Fibroblast of the aortic adventitia (primary cell): ENCODE measurements at regions not wholly inside any gene's neighbourhood (a gene's known extent, or its start where the extent isn't known, plus 50 kb on each side); places are given as distances from the start of the nearest gene placed in this dataset.

ENCODE experiments used
- DNase-seq: peaks from one replicate; pipeline ENCODE4 v3.0.0-alpha.2; 2010; ENCODE audit warnings: low read depth
- H3K4me3 ChIP-seq: 2 replicates; pipeline ENCODE4 v1.5.1; 2011; ENCODE audit warnings: low read depth, mild to moderate bottlenecking, control low read depth, low read length, moderate library complexity
- TF ChIP-seq, protein P1 (sequence below): IDR thresholded peaks from 2 replicates; pipeline ENCODE4 v1.5.1; 2011; ENCODE audit warnings: mild to moderate bottlenecking, low read length, control low read depth, inconsistent platforms; ENCODE audit not compliant: insufficient read depth

DNA sequence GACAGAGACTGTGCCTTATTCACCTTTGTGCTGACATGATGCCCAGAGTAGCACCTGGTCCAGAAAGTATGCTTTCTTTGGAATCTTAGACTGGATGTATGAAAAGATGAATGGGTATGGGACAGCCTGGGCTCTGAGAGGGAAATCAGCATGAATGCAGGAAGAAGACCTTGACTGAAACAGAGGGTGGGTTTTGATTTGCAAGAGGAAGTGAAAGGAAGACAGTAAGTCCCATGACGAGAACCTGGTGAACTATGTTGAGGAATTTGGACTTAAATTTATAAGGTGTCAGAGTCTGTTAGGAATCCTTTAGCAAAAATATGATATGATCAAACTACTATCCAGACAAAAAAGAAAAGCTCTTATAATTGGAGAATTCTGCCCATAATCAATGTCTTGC, 301.9 kb downstream of the SPRY2 start:
- H3K4me3 ChIP-seq, result no peak overlapping the region
- TF ChIP-seq, protein P1, sequence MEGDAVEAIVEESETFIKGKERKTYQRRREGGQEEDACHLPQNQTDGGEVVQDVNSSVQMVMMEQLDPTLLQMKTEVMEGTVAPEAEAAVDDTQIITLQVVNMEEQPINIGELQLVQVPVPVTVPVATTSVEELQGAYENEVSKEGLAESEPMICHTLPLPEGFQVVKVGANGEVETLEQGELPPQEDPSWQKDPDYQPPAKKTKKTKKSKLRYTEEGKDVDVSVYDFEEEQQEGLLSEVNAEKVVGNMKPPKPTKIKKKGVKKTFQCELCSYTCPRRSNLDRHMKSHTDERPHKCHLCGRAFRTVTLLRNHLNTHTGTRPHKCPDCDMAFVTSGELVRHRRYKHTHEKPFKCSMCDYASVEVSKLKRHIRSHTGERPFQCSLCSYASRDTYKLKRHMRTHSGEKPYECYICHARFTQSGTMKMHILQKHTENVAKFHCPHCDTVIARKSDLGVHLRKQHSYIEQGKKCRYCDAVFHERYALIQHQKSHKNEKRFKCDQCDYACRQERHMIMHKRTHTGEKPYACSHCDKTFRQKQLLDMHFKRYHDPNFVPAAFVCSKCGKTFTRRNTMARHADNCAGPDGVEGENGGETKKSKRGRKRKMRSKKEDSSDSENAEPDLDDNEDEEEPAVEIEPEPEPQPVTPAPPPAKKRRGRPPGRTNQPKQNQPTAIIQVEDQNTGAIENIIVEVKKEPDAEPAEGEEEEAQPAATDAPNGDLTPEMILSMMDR, result no peak
- no peak for DNase-seq

DNA sequence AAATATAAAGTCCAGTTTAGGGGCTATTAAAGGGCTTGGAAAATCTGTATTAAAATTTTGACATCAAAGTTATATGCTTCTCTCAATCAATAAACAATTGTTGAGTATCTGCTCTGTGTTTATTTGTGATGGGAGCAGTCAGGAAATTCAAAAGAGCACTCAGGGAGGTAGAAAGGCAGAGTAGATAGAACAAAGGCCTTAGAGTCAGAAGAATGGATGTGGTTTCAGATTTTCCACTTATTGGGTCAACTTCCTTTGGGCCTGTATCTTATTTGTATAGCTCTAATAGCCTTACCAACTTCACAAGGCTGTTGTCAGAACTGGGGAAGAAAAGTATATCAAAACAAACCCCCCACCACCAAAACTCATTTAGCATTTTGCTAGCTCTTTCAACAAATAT, 302.6 kb downstream of the SPRY2 start:
- TF ChIP-seq, protein P1, result no peak
- H3K4me3 ChIP-seq, result no peak overlapping the region
- no peak for DNase-seq

DNA sequence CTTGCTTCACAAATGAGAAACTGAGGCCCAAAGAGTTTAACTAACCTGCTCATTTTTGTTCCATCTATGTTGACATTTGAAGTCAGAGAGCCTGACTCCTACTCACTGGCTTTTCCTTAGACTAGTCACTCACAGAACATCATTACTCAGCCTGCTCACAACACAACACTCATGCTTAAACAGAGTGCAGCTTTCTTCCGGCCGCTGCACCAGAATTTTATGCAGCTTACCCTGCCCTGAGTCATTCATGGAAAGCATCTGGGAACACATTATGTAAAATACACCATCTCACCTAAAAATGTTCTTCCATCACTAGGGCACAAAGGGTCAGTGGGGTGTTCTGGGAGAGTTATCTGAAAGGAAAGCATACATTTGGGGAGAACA, 303.4 kb downstream of the SPRY2 start:
- TF ChIP-seq, protein P1, result no peak
- H3K4me3 ChIP-seq, result no peak overlapping the region
- peak; percentile 81 for DNase-seq

DNA sequence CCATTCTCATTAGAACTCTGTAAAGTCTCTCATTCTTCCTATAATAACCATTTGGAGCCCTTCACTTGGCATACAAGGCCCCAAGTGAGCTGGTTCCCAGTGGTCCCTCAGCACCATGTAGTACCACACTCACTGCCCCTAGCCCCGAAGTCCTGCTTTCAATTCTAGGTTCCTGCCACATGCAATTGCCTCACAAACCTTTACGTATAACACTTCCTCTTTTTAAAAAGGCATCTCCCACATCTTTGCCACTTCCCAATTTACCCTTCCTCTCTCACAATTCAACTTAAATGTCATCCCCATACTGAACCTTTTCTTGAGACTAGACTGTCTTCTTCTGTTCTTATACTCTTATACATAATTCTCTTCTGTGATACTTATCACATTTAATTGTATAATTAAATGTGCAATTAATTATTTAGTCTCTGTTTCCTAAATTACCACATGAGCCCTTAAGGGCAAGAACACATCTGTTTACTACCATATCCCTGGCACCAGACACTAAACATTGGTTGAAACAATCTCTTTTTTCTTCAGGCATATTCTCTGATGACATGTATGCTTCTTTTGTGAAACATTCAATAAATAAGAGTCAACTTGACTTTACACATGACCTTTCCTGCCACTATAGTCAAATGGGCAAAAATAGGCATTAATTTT, 304.0 kb downstream of the SPRY2 start:
- DNase-seq, result no peak
- no peak overlapping the region for H3K4me3 ChIP-seq
- TF ChIP-seq, protein P1, result no peak

DNA sequence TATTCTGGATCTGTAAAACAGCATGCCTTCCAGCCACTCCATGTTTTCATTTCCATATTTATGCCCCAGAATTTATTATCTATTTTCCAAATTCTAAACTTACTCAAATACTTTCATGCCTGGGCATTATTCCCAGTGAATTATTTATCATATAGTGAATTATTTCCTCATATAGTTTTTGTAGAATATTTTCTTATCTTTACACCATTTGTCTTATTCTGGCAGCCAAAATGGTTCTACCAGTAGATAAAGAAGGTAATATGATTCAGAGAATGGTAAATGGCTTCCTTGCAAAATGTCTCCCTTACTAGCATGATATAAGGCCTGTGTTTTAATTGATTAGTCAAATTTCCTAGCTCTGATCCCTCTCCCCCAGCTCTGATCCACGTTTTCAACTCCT, 305.8 kb downstream of the SPRY2 start:
- H3K4me3 ChIP-seq, result no peak overlapping the region
- TF ChIP-seq, protein P1, result no peak
- DNase-seq, result peak; percentile 74

DNA sequence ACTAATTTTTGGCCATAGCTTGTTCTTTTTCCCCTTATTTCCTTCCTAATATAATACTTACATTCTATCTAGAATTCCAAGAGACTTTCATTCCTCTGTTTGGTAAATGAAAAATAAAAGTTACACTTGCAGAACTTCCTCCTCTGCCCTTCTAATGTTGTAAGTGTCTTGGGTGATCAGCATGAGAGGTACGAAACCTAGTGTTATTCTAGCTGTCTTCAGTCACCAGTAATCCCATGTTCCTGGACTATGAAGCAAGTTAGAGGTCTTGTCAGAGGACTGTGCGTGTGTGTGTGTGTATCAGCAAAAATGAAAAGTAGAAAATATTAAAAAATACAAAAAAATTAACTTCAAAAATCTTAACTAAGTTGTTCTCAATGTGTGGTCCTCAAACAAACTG, 307.0 kb downstream of the SPRY2 start:
- no peak for DNase-seq
- TF ChIP-seq, protein P1, result no peak
- no peak overlapping the region for H3K4me3 ChIP-seq

DNA sequence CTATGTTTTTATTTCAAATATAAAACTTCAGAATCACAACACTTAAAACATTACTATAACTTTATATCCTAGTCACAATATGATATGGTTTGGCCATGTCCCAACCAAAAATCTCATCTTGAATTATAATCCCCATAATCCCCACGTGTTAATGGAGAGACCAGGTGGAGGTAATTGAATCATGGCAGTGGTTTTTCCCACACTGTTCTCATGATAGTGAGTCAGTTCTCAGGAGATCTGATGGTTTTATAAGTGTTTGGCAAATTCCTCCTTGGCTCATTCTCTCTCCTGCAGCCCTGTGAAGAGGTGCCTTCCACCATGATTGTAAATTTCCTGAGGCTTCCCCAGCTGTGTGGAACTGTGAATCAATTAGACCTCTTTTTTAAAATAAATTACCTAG, 307.6 kb downstream of the SPRY2 start:
- TF ChIP-seq, protein P1, result no peak
- no peak overlapping the region for H3K4me3 ChIP-seq
- DNase-seq, result no peak
